GM23338 (cell line): ENCODE measurements at regions not wholly inside any gene's neighbourhood (a gene's known extent, or its start where the extent isn't known, plus 50 kb on each side); places are given as distances from the start of the nearest gene placed in this dataset.

Experiments
- ATAC-seq: fragments of 200-7000 bp; cut with Tn5 transposase; 3 replicates; pipeline ENCODE4 v1.9.1; 2020
- DNase-seq: peaks from one replicate; pipeline ENCODE4 v3.0.0-alpha.2; 2015; ENCODE audit warnings: low spot score
- H2AFZ ChIP-seq: fragments of 200-600 bp; sonication (generic); 2 replicates; pipeline ENCODE4 v1.8.0; 2016; ENCODE audit warnings: antibody characterized with exemption, mild to moderate bottlenecking, moderate library complexity
- H3F3A ChIP-seq: fragments of 200-600 bp; sonication (generic); replicated peaks from 2 replicates; pipeline ENCODE4 v1.8.0; 2017; ENCODE audit warnings: antibody characterized with exemption, mixed run types, low read depth
- H3K27ac ChIP-seq: fragments of 200-600 bp; sonication (generic); 2 replicates; pipeline ENCODE4 v1.6.1; 2016; ENCODE audit warnings: low read depth
- H3K27me3 ChIP-seq: fragments of 200-600 bp; sonication (generic); 2 replicates; pipeline ENCODE4 v1.8.0; 2016; ENCODE audit warnings: mild to moderate bottlenecking, mixed run types, moderate library complexity; ENCODE audit not compliant: insufficient read depth
- H3K36me3 ChIP-seq: fragments of 200-600 bp; sonication (generic); 2 replicates; pipeline ENCODE4 v1.8.0; 2016; ENCODE audit warnings: mild to moderate bottlenecking; ENCODE audit not compliant: insufficient read depth
- H3K4me1 ChIP-seq: fragments of 200-600 bp; sonication (generic); 2 replicates; pipeline ENCODE4 v1.8.0; 2016; ENCODE audit warnings: mild to moderate bottlenecking, moderate library complexity; ENCODE audit not compliant: insufficient read depth
- H3K4me2 ChIP-seq: fragments of 200-600 bp; sonication (generic); 2 replicates; pipeline ENCODE4 v1.7.1; 2017; ENCODE audit warnings: mixed run types
- H3K4me3 ChIP-seq: fragments of 200-600 bp; sonication (generic); 2 replicates; pipeline ENCODE4 v1.6.1; 2016; ENCODE audit warnings: mixed run types
- H3K79me2 ChIP-seq: fragments of 200-600 bp; sonication (generic); replicated peaks from 2 replicates; pipeline ENCODE4 v1.8.0; 2017; ENCODE audit warnings: mild to moderate bottlenecking; ENCODE audit not compliant: insufficient read depth
- H3K9me2 ChIP-seq: fragments of 200-600 bp; sonication (generic); 2 replicates; pipeline ENCODE4 v1.8.0; 2017; ENCODE audit not compliant: insufficient read depth
- H4K20me1 ChIP-seq: fragments of 200-600 bp; sonication (generic); replicated peaks from 2 replicates; pipeline ENCODE4 v1.8.0; 2017; ENCODE audit warnings: mild to moderate bottlenecking; ENCODE audit not compliant: insufficient read depth
- H3K27ac Mint-ChIP-seq: 2 replicates; pipeline ENCODE4 v1.8.0; 2020; ENCODE audit warnings: inconsistent platforms, mild to moderate bottlenecking, moderate library complexity, mixed read lengths
- H3K27me3 Mint-ChIP-seq: 3 replicates; pipeline ENCODE4 v1.8.0; 2022; ENCODE audit warnings: low read depth, mild to moderate bottlenecking, moderate library complexity, mixed read lengths, inconsistent platforms; ENCODE audit not compliant: insufficient read depth, poor library complexity
- H3K36me3 Mint-ChIP-seq: 3 replicates; pipeline ENCODE4 v1.8.0; 2021; ENCODE audit warnings: low read depth, mild to moderate bottlenecking, inconsistent platforms, moderate library complexity, mixed read lengths
- H3K4me1 Mint-ChIP-seq: 3 replicates; pipeline ENCODE4 v1.8.0; 2020; ENCODE audit warnings: mild to moderate bottlenecking, inconsistent platforms, mixed read lengths
- H3K4me3 Mint-ChIP-seq: 3 replicates; pipeline ENCODE4 v1.8.0; 2021; ENCODE audit warnings: moderate library complexity, mild to moderate bottlenecking, inconsistent platforms, mixed read lengths
- H3K9me3 Mint-ChIP-seq: 3 replicates; pipeline ENCODE4 v1.8.0; 2020; ENCODE audit warnings: moderate library complexity, mild to moderate bottlenecking, inconsistent platforms, mixed read lengths
- CREB1 ChIP-seq: fragments of 250-450 bp; sonication (Bioruptor Pico); IDR thresholded peaks from 2 replicates; pipeline ENCODE4 v1.5.0; 2020; ENCODE audit warnings: low read depth, mild to moderate bottlenecking, moderate library complexity
- EZH2 ChIP-seq: fragments of 200-600 bp; sonication (generic); IDR thresholded peaks from one replicate; pipeline ENCODE4 v1.8.0; 2017; ENCODE audit warnings: antibody characterized with exemption, mild to moderate bottlenecking, low read depth; ENCODE audit not compliant: unreplicated experiment
- EZH2phosphoT487 ChIP-seq: fragments of 200-600 bp; sonication (generic); IDR thresholded peaks from one replicate; pipeline ENCODE4 v1.8.1; 2018; ENCODE audit warnings: antibody characterized with exemption; ENCODE audit not compliant: unreplicated experiment
- JUNB ChIP-seq: IDR thresholded peaks from one replicate; pipeline ENCODE4 v1.6.1; 2016; ENCODE audit warnings: antibody characterized with exemption; ENCODE audit not compliant: unreplicated experiment
- POLR2AphosphoS5 ChIP-seq: IDR thresholded peaks from 2 replicates; pipeline ENCODE4 v1.6.1; 2016; ENCODE audit warnings: antibody characterized with exemption, low read depth
- REST ChIP-seq: IDR thresholded peaks from one replicate; pipeline ENCODE4 v1.6.1; 2018; ENCODE audit warnings: antibody characterized with exemption; ENCODE audit not compliant: unreplicated experiment
- STAT1 ChIP-seq: IDR thresholded peaks from one replicate; pipeline ENCODE4 v1.6.1; 2016; ENCODE audit warnings: antibody characterized with exemption; ENCODE audit not compliant: unreplicated experiment
- ZNF331 ChIP-seq: fragments of 250-450 bp; sonication (Bioruptor Pico); IDR thresholded peaks from 2 replicates; pipeline ENCODE4 v1.5.0; 2020; ENCODE audit warnings: low read depth, mild to moderate bottlenecking, moderate library complexity
- ZNF462 ChIP-seq: fragments of 250-450 bp; sonication (Bioruptor Pico); IDR thresholded peaks from 2 replicates; pipeline ENCODE4 v1.5.0; 2020; ENCODE audit warnings: mild to moderate bottlenecking, moderate library complexity
- TF ChIP-seq, protein P1 (sequence below), 2 experiments: fragments of 200-600 bp in 1 of 2; sonication (generic) in 1 of 2; conservative IDR thresholded peaks; 2 replicates each; pipeline versions ENCODE4 v1.5.1 to v1.6.1; 2016 to 2017; ENCODE audit warnings: antibody characterized with exemption in 2 of 2, low read depth in 2 of 2, mild to moderate bottlenecking in 2 of 2, moderate library complexity in 1 of 2
- TF ChIP-seq, protein P2 (sequence below): IDR thresholded peaks from 2 replicates; pipeline ENCODE4 v1.6.1; 2016; ENCODE audit warnings: antibody characterized with exemption

DNA sequence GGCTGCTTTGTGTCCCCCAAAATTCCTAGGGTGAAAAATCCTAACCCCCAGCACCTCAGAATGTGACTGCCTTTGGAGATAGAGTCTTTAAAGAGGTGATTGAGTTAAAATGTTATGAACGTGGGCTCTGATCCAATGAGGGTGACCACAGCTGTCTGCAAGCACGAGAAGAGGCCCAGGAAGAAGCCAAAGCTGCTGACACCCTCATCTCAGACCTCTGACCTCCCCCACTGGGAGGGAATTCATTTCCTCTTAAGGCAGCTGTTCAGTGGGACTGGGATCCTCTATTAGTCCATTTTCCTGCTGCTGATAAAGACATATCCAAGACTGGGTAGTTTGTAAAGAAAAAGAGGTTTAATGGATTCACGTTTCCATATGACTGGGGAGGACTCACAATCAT is 544.4 kb downstream of the DCDC2C start:
- Histone ChIP-seq H3K4me3 (no peak overlapping the region), H3K36me3 (no peaks in the 10 kb centered on the region), H3F3A (no peaks in the 10 kb centered on the region), H3K9me2 (0 out of 2 replicates have a peak, but pooled peaks cover 5% of the 10 kb centered on the region), H2AFZ (no peak overlapping the region), H3K79me2 (no peaks in the 10 kb centered on the region), H3K27ac (no peak overlapping the region), H3K4me1 (peaks cover 10% of the 10 kb centered on the region; the same call in 1 of the 2 replicates), H4K20me1 (no peaks in the 10 kb centered on the region), H3K27me3 (no peaks in the 10 kb centered on the region), H3K4me2 (no peak overlapping the region)
- Mint-ChIP-seq H3K9me3 (peaks cover 83% of the 10 kb centered on the region), H3K36me3 (peaks cover 25% of the 10 kb centered on the region), H3K4me3 (no peak overlapping the region), H3K27ac (no peak overlapping the region), H3K4me1 (no peaks in the 10 kb centered on the region; the same call in 1 of the 3 replicates), H3K27me3 (peaks cover 2% of the 10 kb centered on the region)
- no peak for TF ChIP-seq ZNF331 (CRISPR knock-in tag)
- no peak for TF ChIP-seq JUNB
- no peak for TF ChIP-seq EZH2
- TF ChIP-seq STAT1: no peak
- TF ChIP-seq, protein P1, sequence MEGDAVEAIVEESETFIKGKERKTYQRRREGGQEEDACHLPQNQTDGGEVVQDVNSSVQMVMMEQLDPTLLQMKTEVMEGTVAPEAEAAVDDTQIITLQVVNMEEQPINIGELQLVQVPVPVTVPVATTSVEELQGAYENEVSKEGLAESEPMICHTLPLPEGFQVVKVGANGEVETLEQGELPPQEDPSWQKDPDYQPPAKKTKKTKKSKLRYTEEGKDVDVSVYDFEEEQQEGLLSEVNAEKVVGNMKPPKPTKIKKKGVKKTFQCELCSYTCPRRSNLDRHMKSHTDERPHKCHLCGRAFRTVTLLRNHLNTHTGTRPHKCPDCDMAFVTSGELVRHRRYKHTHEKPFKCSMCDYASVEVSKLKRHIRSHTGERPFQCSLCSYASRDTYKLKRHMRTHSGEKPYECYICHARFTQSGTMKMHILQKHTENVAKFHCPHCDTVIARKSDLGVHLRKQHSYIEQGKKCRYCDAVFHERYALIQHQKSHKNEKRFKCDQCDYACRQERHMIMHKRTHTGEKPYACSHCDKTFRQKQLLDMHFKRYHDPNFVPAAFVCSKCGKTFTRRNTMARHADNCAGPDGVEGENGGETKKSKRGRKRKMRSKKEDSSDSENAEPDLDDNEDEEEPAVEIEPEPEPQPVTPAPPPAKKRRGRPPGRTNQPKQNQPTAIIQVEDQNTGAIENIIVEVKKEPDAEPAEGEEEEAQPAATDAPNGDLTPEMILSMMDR (conservative IDR thresholded peaks at IDR 0.05; ENCODE audit: low read depth in 2 of 2): no peak
- no peak for TF ChIP-seq REST
- TF ChIP-seq, protein P2, sequence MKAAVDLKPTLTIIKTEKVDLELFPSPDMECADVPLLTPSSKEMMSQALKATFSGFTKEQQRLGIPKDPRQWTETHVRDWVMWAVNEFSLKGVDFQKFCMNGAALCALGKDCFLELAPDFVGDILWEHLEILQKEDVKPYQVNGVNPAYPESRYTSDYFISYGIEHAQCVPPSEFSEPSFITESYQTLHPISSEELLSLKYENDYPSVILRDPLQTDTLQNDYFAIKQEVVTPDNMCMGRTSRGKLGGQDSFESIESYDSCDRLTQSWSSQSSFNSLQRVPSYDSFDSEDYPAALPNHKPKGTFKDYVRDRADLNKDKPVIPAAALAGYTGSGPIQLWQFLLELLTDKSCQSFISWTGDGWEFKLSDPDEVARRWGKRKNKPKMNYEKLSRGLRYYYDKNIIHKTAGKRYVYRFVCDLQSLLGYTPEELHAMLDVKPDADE: no peak
- no peak for TF ChIP-seq ZNF462 (CRISPR knock-in tag)
- no peak for TF ChIP-seq CREB1 (CRISPR knock-in tag)
- TF ChIP-seq EZH2phosphoT487: no peak
- no peak for TF ChIP-seq POLR2AphosphoS5
- DNase-seq (no peak), ATAC-seq (no peak)
